ENCODE measurements at regions not wholly inside any gene's neighbourhood (a gene's known extent, or its start where the extent isn't known, plus 50 kb on each side); places are given as distances from the start of the nearest gene placed in this dataset.

DNA sequence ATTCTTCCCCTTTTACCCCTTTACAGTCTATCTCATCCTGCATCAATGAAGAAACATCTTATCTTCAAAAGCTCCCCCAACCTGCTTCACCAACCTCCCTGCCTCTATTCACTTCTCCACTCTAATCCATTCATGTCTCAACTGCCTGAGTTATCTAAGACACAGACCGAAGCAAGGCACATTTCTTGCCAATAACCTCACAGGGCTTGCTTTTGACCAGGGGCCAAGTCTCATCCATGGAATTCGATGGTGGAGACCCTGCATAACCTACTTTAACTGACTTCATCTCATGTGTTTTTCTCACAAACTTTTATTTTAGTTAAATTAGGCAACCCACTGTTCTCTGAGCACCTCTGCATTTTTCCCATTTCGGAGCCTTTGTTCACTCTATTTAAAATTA, 69.7 kb downstream of the MYCN start:
- ATAC-seq (replicated peaks in 6 of 8) = no peak
- in situ Hi-C loops (cut with MboI; ENCODE audit: low pct_unique_long_range_greater_than_20kb in 2 of 9, low sequenced_read_pairs in 9 of 9, unreplicated experiment in 9 of 9) = no loop called here

DNA sequence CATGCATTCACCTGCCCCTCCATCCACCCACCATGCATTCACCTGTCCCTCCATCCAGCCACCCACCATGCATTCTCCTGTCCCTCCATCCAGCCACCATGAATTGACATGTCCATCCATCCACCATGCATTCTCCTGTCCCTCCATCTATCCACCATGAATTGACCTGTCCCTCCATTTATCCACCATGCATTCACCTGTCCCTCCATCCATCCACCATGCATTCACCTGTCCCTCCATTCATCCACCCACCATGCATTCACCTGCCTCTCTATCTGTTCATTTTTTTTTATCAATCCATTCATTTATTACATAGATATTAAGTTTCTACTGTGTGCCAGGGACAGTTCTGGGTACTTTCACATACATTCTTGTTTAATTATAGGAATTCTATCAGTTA, 69.2 kb downstream of the MYCN start:
- no peak for ATAC-seq (replicated peaks in 6 of 8)
- Histone ChIP-seq H3K4me1 (replicated peaks in 1 of 2) (peaks cover 29 to 36% of the 10 kb centered on the region in 2 donors), H3K4me3 (no peak overlapping the region), H3K27ac (no peak overlapping the region)
- in situ Hi-C loops (cut with MboI; ENCODE audit: low pct_unique_long_range_greater_than_20kb in 2 of 9, low sequenced_read_pairs in 9 of 9, unreplicated experiment in 9 of 9) = no loop called here

More for the DNA sequence above, 69.7 kb downstream of the MYCN start:
- Histone ChIP-seq H3K4me1 (replicated peaks in 1 of 2) (peaks cover 31 to 39% of the 10 kb centered on the region in 2 donors), H3K4me3 (no peak overlapping the region), H3K27ac (no peak overlapping the region)
- WGBS, 10 experiments = 0 to 100% (median 72%) methylated on average over 1 to 3 of the region's 3 CpGs; no CpG with 5 or more reads in 3 of the 10 experiments

- in situ Hi-C loops (cut with MboI; ENCODE audit: low pct_unique_long_range_greater_than_20kb in 2 of 9, low sequenced_read_pairs in 9 of 9, unreplicated experiment in 9 of 9) = no loop called here
- H3K4me1 ChIP-seq (replicated peaks in 1 of 2) = peaks cover 22 to 30% of the 10 kb centered on the region in 2 donors
- WGBS, 10 experiments = 0 to 94% (median 87%) methylated on average over 1 to 6 of the region's 6 CpGs; no CpG with 5 or more reads in 3 of the 10 experiments
- H3K27ac ChIP-seq = no peak overlapping the region
- ATAC-seq (replicated peaks in 6 of 8) = no peak
- H3K4me3 ChIP-seq = no peak overlapping the region
Observed at GRCh38 chr2:16008856-16009255, 68.5 kb downstream of the MYCN start.

- ATAC-seq (replicated peaks in 6 of 8) = no peak
- Histone ChIP-seq H3K4me1 (replicated peaks in 1 of 2) (peaks cover 18 to 25% of the 10 kb centered on the region in 2 donors), H3K4me3 (no peak overlapping the region), H3K27ac (no peak overlapping the region)
- 8 to 100% (median 65%) methylated on average over 1 to 6 of the region's 8 CpGs; no CpG with 5 or more reads in 4 of the 10 experiments for WGBS, 10 experiments
- in situ Hi-C loops (cut with MboI; ENCODE audit: low pct_unique_long_range_greater_than_20kb in 2 of 9, low sequenced_read_pairs in 9 of 9, unreplicated experiment in 9 of 9) = no loop called here
Observed at GRCh38 chr2:16008331-16008850, 68.0 kb downstream of the MYCN start.

GRCh38 chr2:16007167-16007934, 67.0 kb downstream of the MYCN start:
- 21 to 100% (median 74%) methylated on average over 2 to 4 of the region's 6 CpGs; no CpG with 5 or more reads in 1 of the 10 experiments for WGBS, 10 experiments

GRCh38 chr2:16006537-16007166, 66.3 kb downstream of the MYCN start:
- WGBS, 10 experiments = 0 to 100% (median 76%) methylated on average over 1 to 4 of the region's 4 CpGs; no CpG with 5 or more reads in 2 of the 10 experiments
- ATAC-seq (replicated peaks in 6 of 8) = no peak
- H3K27ac ChIP-seq = peak overlapping the region in 1 of 2 donors; percentile 6
- H3K4me1 ChIP-seq (replicated peaks in 1 of 2) = peaks cover 3 to 11% of the 10 kb centered on the region in 2 donors
- H3K4me3 ChIP-seq = no peak overlapping the region
- in situ Hi-C loops (cut with MboI; ENCODE audit: low pct_unique_long_range_greater_than_20kb in 2 of 9, low sequenced_read_pairs in 9 of 9, unreplicated experiment in 9 of 9) = no loop called here

More at GRCh38 chr2:16007167-16007934, 67.0 kb downstream of the MYCN start:
- no peak overlapping the region for H3K4me3 ChIP-seq
- peaks cover 7 to 15% of the 10 kb centered on the region in 2 donors for H3K4me1 ChIP-seq (replicated peaks in 1 of 2)
- no peak for ATAC-seq (replicated peaks in 6 of 8)
- in situ Hi-C loops (cut with MboI; ENCODE audit: low pct_unique_long_range_greater_than_20kb in 2 of 9, low sequenced_read_pairs in 9 of 9, unreplicated experiment in 9 of 9) = no loop called here
- H3K27ac ChIP-seq = no peak overlapping the region

- Histone ChIP-seq H3K4me1 (replicated peaks in 1 of 2) (peaks cover 3 to 11% of the 10 kb centered on the region in 2 donors), H3K4me3 (no peak overlapping the region), H3K27ac (peak overlapping the region in 1 of 2 donors; percentile 6)
- WGBS, 10 experiments = 0 to 100% (median 71%) methylated on average over 1 to 4 of the region's 6 CpGs
- in situ Hi-C loops (cut with MboI; ENCODE audit: low pct_unique_long_range_greater_than_20kb in 2 of 9, low sequenced_read_pairs in 9 of 9, unreplicated experiment in 9 of 9) = no loop called here
- ATAC-seq (replicated peaks in 6 of 8) = peak in 5 of 8 experiments; percentile 94 to 99 (median 96)
Observed at GRCh38 chr2:16005816-16006536, 65.6 kb downstream of the MYCN start.

GRCh38 chr2:16005389-16005788, 65.0 kb downstream of the MYCN start:
- no peak overlapping the region for H3K4me3 ChIP-seq
- no peak for ATAC-seq (replicated peaks in 6 of 8)
- 17 to 100% (median 90%) methylated on average over 1 to 2 of the region's 2 CpGs; no CpG with 5 or more reads in 4 of the 10 experiments for WGBS, 10 experiments

DNA sequence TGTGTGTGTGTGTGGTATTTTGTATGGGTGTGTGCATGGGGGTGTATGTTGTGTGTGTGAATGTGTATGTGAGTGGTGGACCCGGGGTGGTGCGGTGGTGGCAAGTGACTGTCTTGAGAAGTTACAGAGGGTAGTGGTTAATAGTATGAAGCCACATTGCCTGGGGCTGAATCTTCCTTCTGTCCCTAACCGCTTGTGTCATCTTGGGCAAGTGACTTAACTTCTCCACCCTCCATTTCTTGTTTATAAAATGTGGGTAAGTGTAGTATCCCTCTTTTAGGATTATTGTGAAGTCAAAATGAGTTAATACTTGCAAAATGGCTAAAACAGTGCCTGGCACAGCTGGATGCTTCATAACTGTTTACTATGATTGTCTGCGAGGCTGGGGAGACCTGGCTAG, 63.5 kb downstream of the MYCN start:
- ATAC-seq (replicated peaks in 6 of 8) = no peak
- H3K27ac ChIP-seq = no peak overlapping the region
- H3K4me3 ChIP-seq = no peak overlapping the region
- in situ Hi-C loops (cut with MboI; ENCODE audit: low pct_unique_long_range_greater_than_20kb in 2 of 9, low sequenced_read_pairs in 9 of 9, unreplicated experiment in 9 of 9) = no loop called here
- peaks cover 12 to 15% of the 10 kb centered on the region in 2 donors for H3K4me1 ChIP-seq (replicated peaks in 1 of 2)
- 72 to 100% (median 100%) methylated on average over 1 to 3 of the region's 4 CpGs; no CpG with 5 or more reads in 6 of the 10 experiments for WGBS, 10 experiments

More at GRCh38 chr2:16005389-16005788, 65.0 kb downstream of the MYCN start:
- Histone ChIP-seq H3K27ac (no peak overlapping the region), H3K4me1 (replicated peaks in 1 of 2) (peaks cover 3 to 11% of the 10 kb centered on the region in 2 donors)
- in situ Hi-C loops (cut with MboI; ENCODE audit: low pct_unique_long_range_greater_than_20kb in 2 of 9, low sequenced_read_pairs in 9 of 9, unreplicated experiment in 9 of 9) = no loop called here

- ATAC-seq (replicated peaks in 6 of 8) = no peak
- Histone ChIP-seq H3K4me1 (replicated peaks in 1 of 2) (peaks cover 12 to 15% of the 10 kb centered on the region in 2 donors), H3K4me3 (no peak overlapping the region), H3K27ac (no peak overlapping the region)
- WGBS, 10 experiments = 12 to 100% (median 82%) methylated on average over 1 to 11 of the region's 12 CpGs; no CpG with 5 or more reads in 2 of the 10 experiments
- in situ Hi-C loops (cut with MboI; ENCODE audit: low pct_unique_long_range_greater_than_20kb in 2 of 9, low sequenced_read_pairs in 9 of 9, unreplicated experiment in 9 of 9) = no loop called here
Observed at GRCh38 chr2:16003152-16003551, 62.8 kb downstream of the MYCN start.

GRCh38 chr2:16002575-16002974, 62.2 kb downstream of the MYCN start:
- no peak for ATAC-seq (replicated peaks in 6 of 8)
- 0 to 100% (median 80%) methylated on average over 1 to 4 of the region's 4 CpGs for WGBS, 10 experiments
- in situ Hi-C loops (cut with MboI; ENCODE audit: low pct_unique_long_range_greater_than_20kb in 2 of 9, low sequenced_read_pairs in 9 of 9, unreplicated experiment in 9 of 9) = no loop called here
- H3K4me3 ChIP-seq = no peak overlapping the region
- H3K27ac ChIP-seq = no peak overlapping the region
- H3K4me1 ChIP-seq (replicated peaks in 1 of 2) = peaks cover 12 to 15% of the 10 kb centered on the region in 2 donors

- Histone ChIP-seq H3K27ac (no peak overlapping the region), H3K4me3 (no peak overlapping the region), H3K4me1 (replicated peaks in 1 of 2) (peaks cover 12 to 15% of the 10 kb centered on the region in 2 donors)
- in situ Hi-C loops (cut with MboI; ENCODE audit: low pct_unique_long_range_greater_than_20kb in 2 of 9, low sequenced_read_pairs in 9 of 9, unreplicated experiment in 9 of 9) = no loop called here
- 8 to 100% (median 86%) methylated on average over 1 to 3 of the region's 3 CpGs; no CpG with 5 or more reads in 4 of the 10 experiments for WGBS, 10 experiments
- ATAC-seq (replicated peaks in 6 of 8) = no peak
Observed at GRCh38 chr2:16002144-16002543, 61.8 kb downstream of the MYCN start.

- Histone ChIP-seq H3K27ac (no peak overlapping the region), H3K4me3 (no peak overlapping the region), H3K4me1 (replicated peaks in 1 of 2) (peaks cover 5 to 9% of the 10 kb centered on the region in 2 donors)
- no peak for ATAC-seq (replicated peaks in 6 of 8)
- WGBS, 10 experiments = 0 to 97% (median 93%) methylated on average over 1 to 5 of the region's 6 CpGs; no CpG with 5 or more reads in 4 of the 10 experiments
- in situ Hi-C loops (cut with MboI; ENCODE audit: low pct_unique_long_range_greater_than_20kb in 2 of 9, low sequenced_read_pairs in 9 of 9, unreplicated experiment in 9 of 9) = no loop called here
Observed at GRCh38 chr2:16000642-16001041, 60.3 kb downstream of the MYCN start.

Data from motor neuron (in vitro differentiated cells).